Germinal center (tissue), 1 donor: ENCODE measurements at regions not wholly inside any gene's neighbourhood (a gene's known extent, or its start where the extent isn't known, plus 50 kb on each side); places are given as distances from the start of the nearest gene placed in this dataset.
A peak's percentile ranks its signal among the peaks of the same experiment; 100 is the strongest.

Source experiments
- DNase-seq: peaks from one replicate; pipeline ENCODE4 v3.0.0; 2012; ENCODE audit warnings: mixed read lengths, low spot score

DNA sequence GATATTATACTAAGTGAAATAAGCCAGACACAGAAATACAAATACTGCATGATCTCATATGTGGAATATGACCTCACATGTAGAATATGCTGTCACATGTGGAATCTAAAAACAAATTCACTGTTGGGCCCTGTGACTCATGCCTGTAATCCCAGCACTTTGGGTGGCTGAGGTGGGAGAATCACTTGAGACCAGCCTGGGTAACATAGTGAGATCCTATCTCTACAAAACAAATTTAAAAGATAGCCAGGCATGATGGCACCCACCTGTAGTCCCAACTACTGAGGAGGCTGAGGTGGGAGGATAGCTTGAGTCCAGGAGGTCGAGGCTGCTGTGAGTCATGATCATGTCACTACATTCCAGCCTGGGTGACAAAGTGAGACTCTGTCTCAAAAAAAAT, 160.3 kb downstream of the PTEN start:
- DNase-seq, result no peak

GRCh38 chr10:88026031-88026430, 162.6 kb downstream of the PTEN start:
- DNase-seq, result no peak

- peak; percentile 33 for DNase-seq
Measured at GRCh38 chr10:88027570-88027969, 164.1 kb downstream of the PTEN start.

DNA sequence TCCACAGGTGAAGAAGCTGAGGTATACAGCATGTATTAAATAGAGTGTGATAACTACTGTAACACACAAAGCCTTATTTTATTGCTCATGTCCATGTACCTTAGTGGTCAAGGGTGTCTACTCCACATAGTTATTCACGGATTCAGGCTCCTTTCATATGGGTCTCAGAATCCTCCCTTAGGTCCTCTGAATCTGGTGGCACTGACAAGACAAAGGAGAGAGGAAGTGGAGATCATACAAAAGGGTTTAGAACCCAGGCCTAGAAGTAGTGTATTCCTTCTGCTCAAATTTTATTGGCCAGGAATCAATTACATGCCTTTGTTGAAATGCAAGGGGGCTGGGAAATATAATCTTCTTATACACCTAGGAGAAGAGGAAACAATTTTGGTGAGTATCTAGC, 164.6 kb downstream of the PTEN start:
- DNase-seq, result no peak

GRCh38 chr10:88028654-88029053, 165.2 kb downstream of the PTEN start:
- DNase-seq, result no peak

GRCh38 chr10:88032566-88032965, 169.1 kb downstream of the PTEN start:
- no peak for DNase-seq

DNA sequence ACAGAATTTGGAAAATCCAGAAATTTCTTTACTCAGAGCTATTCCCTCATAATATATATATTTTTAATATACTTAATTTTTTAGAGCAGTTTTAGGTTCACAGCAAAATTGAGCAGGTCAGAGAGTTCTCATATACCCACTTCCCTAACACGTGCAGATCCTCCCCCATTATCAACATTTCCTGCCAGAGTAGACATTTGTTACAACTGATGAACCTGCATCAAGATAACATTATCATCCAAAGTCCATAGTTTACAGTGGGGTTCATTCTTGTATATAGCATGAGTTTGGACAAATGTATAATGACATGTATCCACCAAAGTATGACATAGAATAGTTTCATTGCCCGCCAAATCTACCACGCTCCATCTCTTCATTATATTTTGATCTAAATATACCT, 170.0 kb downstream of the PTEN start:
- no peak for DNase-seq

DNA sequence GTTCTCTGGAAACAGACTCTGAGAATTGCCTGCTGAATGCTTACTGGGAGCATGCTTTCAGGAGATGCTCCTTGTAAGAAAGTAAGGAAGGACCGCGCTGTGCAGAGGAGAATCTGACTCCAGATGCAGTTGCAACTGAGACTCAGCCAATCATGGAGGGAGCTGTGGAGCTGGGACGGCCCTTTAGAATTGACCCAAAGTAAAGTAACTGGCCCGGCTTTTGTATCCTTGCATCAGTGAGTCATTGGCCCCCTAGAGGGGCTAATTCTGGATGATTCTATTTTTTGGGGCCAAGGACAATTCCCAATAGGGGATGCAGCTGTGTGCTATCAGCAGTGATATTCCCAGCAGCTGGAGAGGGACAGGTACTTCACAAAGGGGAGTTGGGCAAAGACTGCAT, 170.4 kb downstream of the PTEN start:
- DNase-seq, result no peak

- DNase-seq, result no peak
Measured at GRCh38 chr10:88036126-88036525, 172.7 kb downstream of the PTEN start.

- no peak for DNase-seq
Measured at GRCh38 chr10:88037623-88038022, 174.2 kb downstream of the PTEN start.

DNA sequence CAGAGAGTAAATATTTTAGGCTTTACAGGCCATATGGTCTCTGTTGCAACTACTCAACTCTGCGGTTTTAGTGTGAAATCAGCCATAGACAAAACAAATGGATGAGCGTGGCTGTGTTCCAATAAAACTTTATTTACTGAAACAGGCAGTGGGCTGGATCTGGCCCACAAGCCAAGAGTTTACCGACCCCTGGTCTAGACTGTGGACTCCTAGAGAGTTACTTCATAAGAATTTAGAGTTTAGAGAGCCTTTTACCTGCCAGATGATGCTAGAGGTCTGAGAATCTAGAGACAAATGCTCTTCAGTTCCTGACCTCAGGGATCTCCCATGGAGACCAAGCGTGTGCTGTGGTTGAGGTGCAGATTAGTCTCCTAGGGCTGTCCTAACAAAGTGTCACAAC, 174.8 kb downstream of the PTEN start:
- no peak for DNase-seq

DNA sequence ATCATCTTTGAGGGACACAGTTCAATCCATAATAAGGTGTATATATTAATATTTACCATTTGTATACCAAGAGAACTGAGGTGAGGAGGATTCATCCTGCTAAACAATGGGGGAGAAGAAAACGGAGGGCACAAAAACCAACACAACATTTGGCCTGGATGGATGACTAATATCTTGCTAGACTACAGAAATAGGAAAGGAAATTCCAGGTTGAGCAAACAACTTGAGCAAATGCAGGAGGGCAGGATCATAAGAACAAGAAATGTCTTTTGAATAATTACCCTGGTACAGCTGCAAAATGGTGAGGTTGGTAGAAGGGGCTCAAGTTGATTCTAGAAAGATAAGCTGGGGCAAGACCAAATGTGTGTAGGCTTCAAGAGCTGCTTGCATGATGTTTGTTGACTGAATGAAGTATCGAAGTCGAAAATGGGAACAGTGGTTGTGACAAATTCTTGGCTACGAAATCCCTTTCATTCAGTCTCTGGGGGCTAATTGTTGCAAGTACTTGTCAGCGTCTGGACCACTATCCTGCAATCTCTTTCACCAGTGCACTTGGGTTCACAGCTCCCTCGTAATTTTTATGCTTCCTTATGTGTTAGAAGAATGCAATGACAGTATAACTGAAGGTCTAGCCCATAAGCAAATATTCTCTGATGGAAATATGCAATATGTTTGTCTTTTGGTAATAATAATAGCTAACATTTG, 176.2 kb downstream of the PTEN start:
- no peak for DNase-seq

DNA sequence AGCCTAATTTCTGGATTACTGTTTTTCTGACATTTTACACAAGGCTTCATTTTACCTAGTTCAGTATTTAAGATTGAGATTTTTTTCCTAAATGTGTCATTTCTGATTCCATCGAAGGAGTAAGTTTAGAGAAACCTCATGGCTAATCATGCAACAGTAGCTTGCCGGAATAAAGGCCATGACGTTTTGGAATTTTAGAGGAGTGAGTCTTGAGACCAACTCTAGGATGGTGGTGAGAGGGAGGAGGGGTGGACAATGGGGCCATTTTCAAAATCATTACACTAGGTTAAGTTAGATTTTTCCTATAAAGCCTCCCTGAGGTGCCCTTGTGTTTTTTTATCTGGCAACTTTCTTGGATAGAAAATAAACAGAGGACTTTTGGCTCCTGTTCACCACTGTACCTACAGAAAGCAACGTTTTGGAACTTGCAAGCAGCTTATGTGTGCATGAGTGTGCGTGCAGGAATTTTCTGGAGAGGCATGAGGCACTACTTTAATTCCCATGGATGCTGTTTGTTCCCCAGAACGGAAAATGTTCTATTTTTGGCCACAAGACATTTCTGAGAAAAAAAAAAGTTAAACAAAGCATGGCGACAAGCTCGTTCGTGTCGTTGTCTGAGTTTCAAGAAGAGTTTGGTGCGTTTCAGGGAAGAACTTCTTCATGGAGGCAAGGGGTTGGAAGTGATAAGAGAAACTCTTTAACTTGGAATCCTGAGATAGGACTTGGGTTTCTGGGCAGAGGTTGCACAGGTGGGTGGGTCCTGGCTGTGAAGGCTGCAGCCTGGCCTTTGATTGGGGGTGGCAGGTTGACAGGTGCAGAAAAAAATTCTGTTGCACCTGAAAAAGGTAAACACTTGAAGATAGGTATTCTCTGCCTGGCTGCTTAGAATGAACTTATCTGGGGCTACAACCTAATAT, 178.1 kb downstream of the PTEN start:
- DNase-seq, result no peak

- no peak for DNase-seq
Measured at GRCh38 chr10:88042160-88043100, 179.0 kb downstream of the PTEN start.

GRCh38 chr10:88045096-88045495, 181.7 kb downstream of the PTEN start:
- DNase-seq, result no peak

- DNase-seq, result no peak
Measured at GRCh38 chr10:88045656-88046415, 182.4 kb downstream of the PTEN start.

GRCh38 chr10:88047579-88047978, 184.2 kb downstream of the PTEN start:
- DNase-seq, result no peak

GRCh38 chr10:88048312-88048711, 184.9 kb downstream of the PTEN start:
- DNase-seq, result no peak

- DNase-seq, result no peak
Measured at GRCh38 chr10:88049204-88049603, 185.8 kb downstream of the PTEN start.

DNA sequence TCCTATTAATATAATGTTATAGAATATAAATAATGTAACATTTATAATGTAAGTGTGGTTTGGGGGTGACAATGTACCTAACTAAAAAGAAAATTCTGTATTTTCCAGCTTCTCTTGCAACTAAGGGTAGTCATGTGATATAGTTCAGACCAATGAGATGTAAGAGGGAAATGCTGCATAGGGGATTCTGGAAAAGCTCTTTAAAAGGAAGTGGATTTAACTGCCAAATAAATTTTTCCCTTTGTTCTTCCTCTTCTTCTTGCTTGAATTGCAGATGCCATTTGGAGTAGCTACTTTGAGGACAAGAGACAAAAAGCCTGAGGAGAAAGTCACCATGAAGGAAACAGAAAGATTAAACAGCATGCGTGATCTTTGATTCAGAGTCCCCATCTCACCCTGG, 194.3 kb downstream of the PTEN start:
- DNase-seq, result no peak

DNA sequence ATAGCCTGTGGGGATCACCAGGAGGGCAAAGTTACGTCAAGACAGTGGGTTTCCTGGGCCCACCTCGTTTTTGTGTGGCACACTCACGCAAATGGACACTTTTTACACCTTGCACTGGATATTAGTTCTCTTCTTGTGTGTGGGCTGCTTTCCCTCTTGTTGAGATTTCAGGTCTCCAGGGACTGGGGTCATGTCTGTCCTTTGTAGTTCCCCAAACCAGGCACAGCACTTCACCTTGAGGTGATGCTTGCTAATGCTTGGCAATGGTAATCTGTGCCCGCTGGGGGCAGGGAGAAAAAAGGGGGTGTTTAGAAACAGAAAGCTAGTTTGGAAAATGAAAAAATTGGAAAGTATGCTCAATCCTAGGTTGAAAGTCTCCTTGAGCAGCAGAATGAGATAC, 195.3 kb downstream of the PTEN start:
- DNase-seq, result no peak

DNA sequence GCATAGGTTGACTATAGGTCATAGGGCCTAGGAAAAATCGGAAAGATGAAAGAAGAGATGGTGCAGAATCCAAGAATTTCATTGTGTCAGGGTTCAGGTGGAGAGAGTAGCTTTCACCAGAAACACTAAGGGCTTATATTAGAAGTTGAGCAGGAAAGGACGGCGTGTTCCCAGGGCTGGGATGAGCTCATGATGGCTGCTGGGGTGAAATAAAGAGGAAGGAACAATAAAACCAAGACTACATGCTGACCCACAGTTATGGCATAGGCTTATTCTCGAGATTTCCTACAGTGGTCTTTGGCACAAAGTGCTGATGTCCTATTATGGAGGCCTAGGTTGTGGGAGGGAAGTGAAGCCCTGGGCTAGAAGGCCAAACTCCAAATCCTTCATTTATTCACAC, 195.8 kb downstream of the PTEN start:
- no peak for DNase-seq
